HCT116 (cell line): ENCODE measurements at regions not wholly inside any gene's neighbourhood (a gene's known extent, or its start where the extent isn't known, plus 50 kb on each side); places are given as distances from the start of the nearest gene placed in this dataset.

Experiments used
- ATAC-seq: fragments of 200-7000 bp; cut with Tn5 transposase; 2 replicates; pipeline ENCODE4 v1.9.1; 2020; ENCODE audit warnings: mild to moderate bottlenecking, moderate library complexity
- BruUV-seq: library from RNA; stranded (reverse); fragments of 400-500 nt; replicated peaks from 2 replicates; lab custom pipeline; 2021; lab: Mats Ljungman, UMichigan
- CTCF ChIA-PET: fragments of 300-600 bp; sonication (Branson Sonifier 250); formaldehyde crosslinking; loops from one replicate; lab custom pipeline; 2021; ENCODE audit warnings: antibody characterized with exemption; lab: Charles Lee
- POLR2A ChIA-PET: fragments of 300-600, 350-600 bp; sonication (Branson Sonifier 250); formaldehyde crosslinking; loops from one replicate; lab custom pipeline; 2021; ENCODE audit warnings: antibody characterized with exemption; lab: Charles Lee
- RAD21 ChIA-PET, 2 experiments: fragments of 300-600 bp; sonication (Branson Sonifier 250); formaldehyde crosslinking; loops; one replicate each; lab custom pipeline; 2023; ENCODE audit warnings: low total read pairs in 2 of 2; ENCODE audit not compliant: uncharacterized antibody in 2 of 2, unreplicated experiment in 2 of 2, low non-redundant PET in 1 of 2; lab: Charles Lee
- DNase-seq: peaks from one replicate; pipeline ENCODE4 v3.0.0-alpha.2; 2010; ENCODE audit warnings: low read depth, low spot score
- H2AFZ ChIP-seq: fragments of 200-600 bp; shearing (Covaris generic), sonication (generic); 2 replicates; pipeline ENCODE4 v1.6.1; 2017; ENCODE audit warnings: low read depth, mixed run types, mixed read lengths, antibody characterized with exemption, low read length; ENCODE audit not compliant: poor library complexity, severe bottlenecking
- H3K27ac ChIP-seq: 2 replicates; pipeline ENCODE4 v1.5.1; 2012; ENCODE audit warnings: low read depth, low read length
- H3K27me3 ChIP-seq: fragments of 200-600 bp; sonication (generic); 2 replicates; pipeline ENCODE4 v1.6.1; 2016; ENCODE audit warnings: mixed run types, low read length, mixed read lengths; ENCODE audit not compliant: insufficient read depth
- H3K36me3 ChIP-seq, 2 experiments: fragments of 200-500 bp in 1 of 2; fragments of 200-600 bp in 1 of 2; sonication (Bioruptor generic) in 1 of 2; sonication (generic) in 1 of 2; 2 replicates each; pipeline versions ENCODE4 v1.5.1 to v1.6.1; 2014 to 2016; ENCODE audit warnings: low read length in 2 of 2, inconsistent platforms in 1 of 2, mixed read lengths in 1 of 2, mixed run types in 1 of 2; ENCODE audit not compliant: insufficient read depth in 2 of 2, control insufficient read depth in 1 of 2
- H3K4me1 ChIP-seq, 2 experiments: fragments of 200-600 bp in 1 of 2; sonication (generic) in 1 of 2; 2 replicates each; pipeline versions ENCODE4 v1.5.1 to v1.6.1; 2012 to 2017; ENCODE audit warnings: low read length in 2 of 2, inconsistent platforms in 1 of 2, mild to moderate bottlenecking in 1 of 2, mixed read lengths in 1 of 2, mixed run types in 1 of 2, moderate library complexity in 1 of 2; ENCODE audit not compliant: insufficient read depth in 2 of 2, control insufficient read depth in 1 of 2
- H3K4me2 ChIP-seq: fragments of 200-600 bp; sonication (generic); 2 replicates; pipeline ENCODE4 v1.6.1; 2017; ENCODE audit warnings: mixed run types, low read length, mixed read lengths
- H3K4me3 ChIP-seq, 2 experiments: fragments of 200-600 bp in 1 of 2; sonication (generic) in 1 of 2; replicated peaks in 1 of 2; 2 replicates each; pipeline ENCODE4 v1.5.1; 2011 to 2016; ENCODE audit warnings: low read length in 2 of 2, control low read depth in 1 of 2, low read depth in 1 of 2, mild to moderate bottlenecking in 1 of 2, mixed read lengths in 1 of 2, mixed run types in 1 of 2
- H3K79me2 ChIP-seq: fragments of 200-600 bp; sonication (generic); 2 replicates; pipeline ENCODE4 v1.6.1; 2017; ENCODE audit warnings: mild to moderate bottlenecking, mixed run types, low read length, moderate library complexity, mixed read lengths; ENCODE audit not compliant: insufficient read depth
- H3K9ac ChIP-seq: fragments of 200-600 bp; sonication (generic); 2 replicates; pipeline ENCODE4 v1.6.1; 2016; ENCODE audit warnings: low read length, mixed read lengths
- H3K9me2 ChIP-seq: fragments of 200-600 bp; sonication (generic), shearing (Covaris generic); 2 replicates; pipeline ENCODE4 v1.6.1; 2017; ENCODE audit warnings: mixed run types, mild to moderate bottlenecking, moderate library complexity; ENCODE audit not compliant: insufficient read depth
- H3K9me3 ChIP-seq, 2 experiments: fragments of 200-500 bp in 1 of 2; fragments of 200-600 bp in 1 of 2; sonication (Bioruptor generic) in 1 of 2; sonication (generic) in 1 of 2; 2 replicates each; pipeline ENCODE4 v1.6.1; 2014 to 2017; ENCODE audit warnings: low read length in 2 of 2, mixed read lengths in 2 of 2, inconsistent platforms in 1 of 2, low read depth in 1 of 2, mild to moderate bottlenecking in 1 of 2, mixed run types in 1 of 2, moderate library complexity in 1 of 2; ENCODE audit not compliant: control insufficient read depth in 1 of 2, insufficient read depth in 1 of 2
- H4K20me1 ChIP-seq: fragments of 200-600 bp; sonication (generic), shearing (Covaris generic); 2 replicates; pipeline ENCODE4 v1.6.1; 2017; ENCODE audit warnings: mixed run types, mild to moderate bottlenecking, moderate library complexity; ENCODE audit not compliant: insufficient read depth
- CEBPB ChIP-seq: IDR thresholded peaks from 2 replicates; pipeline ENCODE4 v1.6.1; 2012; ENCODE audit warnings: low read depth
- EGR1 ChIP-seq: IDR thresholded peaks from 2 replicates; pipeline ENCODE4 v1.6.1; 2012; ENCODE audit warnings: low read depth
- EZH2 ChIP-seq: fragments of 200-600 bp; sonication (generic); IDR thresholded peaks from 2 replicates; pipeline ENCODE4 v1.6.1; 2017; ENCODE audit warnings: antibody characterized with exemption, mixed run types
- EZH2phosphoT487 ChIP-seq: fragments of 200-600 bp; IDR thresholded peaks from 2 replicates; pipeline ENCODE4 v1.6.1; 2018; ENCODE audit warnings: antibody characterized with exemption, borderline replicate concordance
- FOSL1 ChIP-seq: IDR thresholded peaks from 2 replicates; pipeline ENCODE4 v1.6.1; 2012; ENCODE audit warnings: low read depth
- POLR2A ChIP-seq: IDR thresholded peaks from 2 replicates; pipeline ENCODE4 v1.7.0; 2011; ENCODE audit warnings: borderline replicate concordance; ENCODE audit not compliant: insufficient read depth, insufficient read length; ENCODE audit errors: extremely low read depth
- POLR2AphosphoS5 ChIP-seq: IDR thresholded peaks from 2 replicates; pipeline ENCODE4 v1.6.1; 2011; ENCODE audit warnings: mild to moderate bottlenecking, low read depth, low read length, moderate library complexity
- SIN3A ChIP-seq: IDR thresholded peaks from 2 replicates; pipeline ENCODE4 v1.6.1; 2012; ENCODE audit warnings: low read depth
- SP1 ChIP-seq: IDR thresholded peaks from 2 replicates; pipeline ENCODE4 v1.6.1; 2012; ENCODE audit warnings: low read depth
- SRF ChIP-seq: IDR thresholded peaks from 2 replicates; pipeline ENCODE4 v1.6.1; 2012; ENCODE audit warnings: low read depth
- ZFX ChIP-seq: fragments of 450-650 bp; IDR thresholded peaks from 2 replicates; pipeline ENCODE4 v1.6.1; 2017
- ZNF274 ChIP-seq: fragments of 200-500 bp; sonication (Bioruptor generic); IDR thresholded peaks from 2 replicates; pipeline ENCODE4 v1.6.1; 2014; ENCODE audit warnings: mild to moderate bottlenecking, low read depth, low read length, inconsistent platforms
- intact Hi-C: fragments of 100-400 bp; cut with micrococcal nuclease; formaldehyde crosslinking; loops from 2 replicates; pipeline ENCODE4 v1.10.0; 2022
- TF ChIP-seq, protein P1 (sequence below), 3 experiments: fragments of 200-600 bp in 1 of 3; sonication (generic) in 1 of 3; IDR thresholded peaks in 2 of 3; conservative IDR thresholded peaks in 1 of 3; 2 replicates each; pipeline ENCODE4 v1.5.1; 2012 to 2017; ENCODE audit warnings: low read depth in 2 of 3, low read length in 2 of 3, antibody characterized with exemption in 1 of 3, borderline replicate concordance in 1 of 3, control low read depth in 1 of 3, mild to moderate bottlenecking in 1 of 3, mixed read lengths in 1 of 3, mixed run types in 1 of 3, moderate library complexity in 1 of 3; ENCODE audit not compliant: insufficient read depth in 1 of 3
- TF ChIP-seq, protein P2 (sequence below): IDR thresholded peaks from 2 replicates; pipeline ENCODE4 v1.6.1; 2012
- TF ChIP-seq, protein P3 (sequence below): IDR thresholded peaks from 2 replicates; pipeline ENCODE4 v1.6.1; 2012; ENCODE audit warnings: low read depth

DNA sequence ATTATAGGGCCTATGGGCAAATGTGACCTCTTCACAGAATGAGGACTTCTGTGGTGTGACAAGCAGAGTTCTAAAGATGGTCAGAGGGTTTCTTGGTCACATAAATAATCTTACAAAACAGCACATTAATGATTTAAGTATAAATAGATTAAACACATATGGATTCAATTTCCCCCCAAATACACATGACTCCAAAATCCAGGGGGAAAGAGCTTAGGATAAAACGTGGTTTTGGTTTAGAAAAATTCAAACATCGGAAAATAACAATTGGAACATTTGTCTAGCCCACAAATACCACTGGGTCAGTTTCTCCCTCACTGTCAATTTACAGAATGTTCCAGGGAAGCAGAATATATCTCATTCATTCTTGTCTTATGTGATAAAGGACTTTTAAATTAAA lies 283.1 kb downstream of the COG6 start:
- no peaks in the 10 kb centered on the region for H3K27me3 ChIP-seq
- 0 out of 4 replicates have a peak, but pooled peaks cover 0 to 3% of the 10 kb centered on the region in 2 experiments for H3K4me1 ChIP-seq
- DNase-seq (no peak), ATAC-seq (no peak)
- H3K9me3 ChIP-seq, result no peaks in the 10 kb centered on the region
- RAD21 ChIA-PET, result no interaction called here
- no peaks in the 10 kb centered on the region for H3K79me2 ChIP-seq
- H2AFZ ChIP-seq, result no peak overlapping the region
- intact Hi-C loops, result no loop called here
- no peak overlapping the region for H3K27ac ChIP-seq
- no peak overlapping the region for H3K4me3 ChIP-seq
- CTCF ChIA-PET, result no interaction called here
- TF ChIP-seq POLR2A (no peak), POLR2AphosphoS5 (no peak)
- TF ChIP-seq, protein P1, sequence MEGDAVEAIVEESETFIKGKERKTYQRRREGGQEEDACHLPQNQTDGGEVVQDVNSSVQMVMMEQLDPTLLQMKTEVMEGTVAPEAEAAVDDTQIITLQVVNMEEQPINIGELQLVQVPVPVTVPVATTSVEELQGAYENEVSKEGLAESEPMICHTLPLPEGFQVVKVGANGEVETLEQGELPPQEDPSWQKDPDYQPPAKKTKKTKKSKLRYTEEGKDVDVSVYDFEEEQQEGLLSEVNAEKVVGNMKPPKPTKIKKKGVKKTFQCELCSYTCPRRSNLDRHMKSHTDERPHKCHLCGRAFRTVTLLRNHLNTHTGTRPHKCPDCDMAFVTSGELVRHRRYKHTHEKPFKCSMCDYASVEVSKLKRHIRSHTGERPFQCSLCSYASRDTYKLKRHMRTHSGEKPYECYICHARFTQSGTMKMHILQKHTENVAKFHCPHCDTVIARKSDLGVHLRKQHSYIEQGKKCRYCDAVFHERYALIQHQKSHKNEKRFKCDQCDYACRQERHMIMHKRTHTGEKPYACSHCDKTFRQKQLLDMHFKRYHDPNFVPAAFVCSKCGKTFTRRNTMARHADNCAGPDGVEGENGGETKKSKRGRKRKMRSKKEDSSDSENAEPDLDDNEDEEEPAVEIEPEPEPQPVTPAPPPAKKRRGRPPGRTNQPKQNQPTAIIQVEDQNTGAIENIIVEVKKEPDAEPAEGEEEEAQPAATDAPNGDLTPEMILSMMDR (IDR thresholded peaks at IDR 0.05 in 2 of 3, conservative IDR thresholded peaks at IDR 0.05 in 1 of 3; ENCODE audit: borderline replicate concordance in 1 of 3, insufficient read depth in 1 of 3, low read depth in 2 of 3, low read length in 2 of 3), result no peak
- TF ChIP-seq, all 23 proteins: peak for 0
- POLR2A ChIA-PET, result no interaction called here
- Histone ChIP-seq H3K36me3 (no peaks in the 10 kb centered on the region), H3K9ac (no peak overlapping the region), H3K9me2 (no peaks in the 10 kb centered on the region), H4K20me1 (no peaks in the 10 kb centered on the region), H3K4me2 (no peak overlapping the region)
- no TSS peak for BruUV-seq

DNA sequence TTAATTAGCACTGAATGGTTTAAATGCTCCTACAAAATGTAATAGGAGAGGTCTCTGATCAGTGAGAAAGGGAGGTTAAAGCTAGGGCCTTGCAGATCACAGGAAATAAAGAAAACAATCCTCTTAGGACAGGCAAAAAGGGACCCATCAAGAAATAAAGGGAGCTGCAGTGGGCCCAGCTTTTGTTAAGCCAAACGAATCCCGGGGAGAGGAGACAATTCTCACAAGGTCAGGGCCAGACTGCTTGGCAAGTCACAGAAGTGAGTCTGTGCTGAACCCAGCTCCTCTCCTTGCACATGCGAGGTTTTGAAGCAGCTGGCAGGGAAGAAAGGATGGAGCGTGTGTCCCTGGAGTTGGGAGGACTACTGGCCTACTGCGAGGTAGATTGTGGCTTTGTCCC lies 285.8 kb downstream of the COG6 start:
- Histone ChIP-seq H3K27me3 (no peaks in the 10 kb centered on the region), H3K4me1 (0 out of 4 replicates have a peak, but pooled peaks cover 0 to 3% of the 10 kb centered on the region in 2 experiments), H3K9ac (no peak overlapping the region), H3K9me2 (no peaks in the 10 kb centered on the region), H3K27ac (no peak overlapping the region), H2AFZ (no peak overlapping the region), H3K4me2 (no peak overlapping the region), H3K79me2 (no peaks in the 10 kb centered on the region), H3K9me3 (no peaks in the 10 kb centered on the region), H3K36me3 (no peaks in the 10 kb centered on the region), H3K4me3 (no peak overlapping the region), H4K20me1 (no peaks in the 10 kb centered on the region)
- no peak for DNase-seq
- ATAC-seq, result no peak
- intact Hi-C loops, result no loop called here
- CTCF ChIA-PET, result interaction anchor here (1.6 kb wide), 1 partner anchor 158 kb away, joined by 3 read pairs; no protein-coding TSS in a partner anchor
- no TSS peak for BruUV-seq
- RAD21 ChIA-PET, result no interaction called here
- POLR2A ChIA-PET, result no interaction called here
- no peak for TF ChIP-seq POLR2AphosphoS5
- no peak for TF ChIP-seq ZFX
- TF ChIP-seq FOSL1, result no peak
- TF ChIP-seq SP1, result no peak
- TF ChIP-seq CEBPB, result no peak
- TF ChIP-seq ZNF274, result no peak
- TF ChIP-seq EGR1, result no peak
- TF ChIP-seq SIN3A, result no peak
- TF ChIP-seq EZH2phosphoT487, result no peak
- TF ChIP-seq EZH2, result no peak
- TF ChIP-seq, protein P2, sequence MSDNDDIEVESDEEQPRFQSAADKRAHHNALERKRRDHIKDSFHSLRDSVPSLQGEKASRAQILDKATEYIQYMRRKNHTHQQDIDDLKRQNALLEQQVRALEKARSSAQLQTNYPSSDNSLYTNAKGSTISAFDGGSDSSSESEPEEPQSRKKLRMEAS, result no peak
- TF ChIP-seq SRF, result no peak
- TF ChIP-seq, protein P3, sequence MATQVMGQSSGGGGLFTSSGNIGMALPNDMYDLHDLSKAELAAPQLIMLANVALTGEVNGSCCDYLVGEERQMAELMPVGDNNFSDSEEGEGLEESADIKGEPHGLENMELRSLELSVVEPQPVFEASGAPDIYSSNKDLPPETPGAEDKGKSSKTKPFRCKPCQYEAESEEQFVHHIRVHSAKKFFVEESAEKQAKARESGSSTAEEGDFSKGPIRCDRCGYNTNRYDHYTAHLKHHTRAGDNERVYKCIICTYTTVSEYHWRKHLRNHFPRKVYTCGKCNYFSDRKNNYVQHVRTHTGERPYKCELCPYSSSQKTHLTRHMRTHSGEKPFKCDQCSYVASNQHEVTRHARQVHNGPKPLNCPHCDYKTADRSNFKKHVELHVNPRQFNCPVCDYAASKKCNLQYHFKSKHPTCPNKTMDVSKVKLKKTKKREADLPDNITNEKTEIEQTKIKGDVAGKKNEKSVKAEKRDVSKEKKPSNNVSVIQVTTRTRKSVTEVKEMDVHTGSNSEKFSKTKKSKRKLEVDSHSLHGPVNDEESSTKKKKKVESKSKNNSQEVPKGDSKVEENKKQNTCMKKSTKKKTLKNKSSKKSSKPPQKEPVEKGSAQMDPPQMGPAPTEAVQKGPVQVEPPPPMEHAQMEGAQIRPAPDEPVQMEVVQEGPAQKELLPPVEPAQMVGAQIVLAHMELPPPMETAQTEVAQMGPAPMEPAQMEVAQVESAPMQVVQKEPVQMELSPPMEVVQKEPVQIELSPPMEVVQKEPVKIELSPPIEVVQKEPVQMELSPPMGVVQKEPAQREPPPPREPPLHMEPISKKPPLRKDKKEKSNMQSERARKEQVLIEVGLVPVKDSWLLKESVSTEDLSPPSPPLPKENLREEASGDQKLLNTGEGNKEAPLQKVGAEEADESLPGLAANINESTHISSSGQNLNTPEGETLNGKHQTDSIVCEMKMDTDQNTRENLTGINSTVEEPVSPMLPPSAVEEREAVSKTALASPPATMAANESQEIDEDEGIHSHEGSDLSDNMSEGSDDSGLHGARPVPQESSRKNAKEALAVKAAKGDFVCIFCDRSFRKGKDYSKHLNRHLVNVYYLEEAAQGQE, result no peak
